ENCODE measurements at regions not wholly inside any gene's neighbourhood (a gene's known extent, or its start where the extent isn't known, plus 50 kb on each side); places are given as distances from the start of the nearest gene placed in this dataset.

GRCh38 chr7:106592282-106593027 lies 68.5 kb downstream of the CCDC71L start:
- Histone ChIP-seq H3K27me3 (replicated peaks; ENCODE audit: insufficient read depth, low read depth, low read length, poor library complexity) (no peaks in the 10 kb centered on the region), H3K4me3 (ENCODE audit: low read depth, low read length, poor library complexity, severe bottlenecking) (no peak overlapping the region), H3K36me3 (ENCODE audit: insufficient read depth, low read length, poor library complexity, severe bottlenecking) (no peaks in the 10 kb centered on the region), H3K27ac (ENCODE audit: low read depth, low read length, poor library complexity, severe bottlenecking) (no peak overlapping the region), H3K4me1 (ENCODE audit: insufficient read depth, low read length, poor library complexity, severe bottlenecking) (no peaks in the 10 kb centered on the region), H3K9me3 (ENCODE audit: low read depth, low read length, poor library complexity, severe bottlenecking) (no peaks in the 10 kb centered on the region)
- ChIA-PET CTCF (no interaction called here), POLR2A (ENCODE audit: low non-redundant PET) (no interaction called here)
- no TSS peak for BruUV-seq (replicated peaks)
- DNase-seq (ENCODE audit: low spot score), result no peak
- TF ChIP-seq CTCF (conservative IDR thresholded peaks at IDR 0.05; ENCODE audit: low read depth, low read length) (no peak), EZH2 (IDR thresholded peaks at IDR 0.05; ENCODE audit: borderline replicate concordance, low read depth, low read length, poor library complexity, severe bottlenecking) (no peak)
- intact Hi-C loops (cut with micrococcal nuclease; ENCODE audit: unreplicated experiment), result no loop called here

- ChIA-PET CTCF (no interaction called here), POLR2A (ENCODE audit: low non-redundant PET) (no interaction called here)
- BruUV-seq (replicated peaks), result no TSS peak
- no peaks in the 10 kb centered on the region for H3K4me1 ChIP-seq (ENCODE audit: insufficient read depth, low read length, poor library complexity, severe bottlenecking)
- intact Hi-C loops (cut with micrococcal nuclease; ENCODE audit: unreplicated experiment), result no loop called here
- TF ChIP-seq CTCF (conservative IDR thresholded peaks at IDR 0.05; ENCODE audit: low read depth, low read length) (no peak), EZH2 (IDR thresholded peaks at IDR 0.05; ENCODE audit: borderline replicate concordance, low read depth, low read length, poor library complexity, severe bottlenecking) (no peak)
- H3K27ac ChIP-seq (ENCODE audit: low read depth, low read length, poor library complexity, severe bottlenecking), result no peak overlapping the region
- no peaks in the 10 kb centered on the region for H3K9me3 ChIP-seq (ENCODE audit: low read depth, low read length, poor library complexity, severe bottlenecking)
- no peaks in the 10 kb centered on the region for H3K27me3 ChIP-seq (replicated peaks; ENCODE audit: insufficient read depth, low read depth, low read length, poor library complexity)
- no peaks in the 10 kb centered on the region for H3K36me3 ChIP-seq (ENCODE audit: insufficient read depth, low read length, poor library complexity, severe bottlenecking)
- no peak overlapping the region for H3K4me3 ChIP-seq (ENCODE audit: low read depth, low read length, poor library complexity, severe bottlenecking)
- no peak for DNase-seq (ENCODE audit: low spot score)
Observed at GRCh38 chr7:106591146-106591545, 69.8 kb downstream of the CCDC71L start.

GRCh38 chr7:106590209-106590816 lies 70.6 kb downstream of the CCDC71L start:
- Histone ChIP-seq H3K27me3 (replicated peaks; ENCODE audit: insufficient read depth, low read depth, low read length, poor library complexity) (no peaks in the 10 kb centered on the region), H3K27ac (ENCODE audit: low read depth, low read length, poor library complexity, severe bottlenecking) (no peak overlapping the region), H3K9me3 (ENCODE audit: low read depth, low read length, poor library complexity, severe bottlenecking) (no peaks in the 10 kb centered on the region), H3K36me3 (ENCODE audit: insufficient read depth, low read length, poor library complexity, severe bottlenecking) (no peaks in the 10 kb centered on the region), H3K4me1 (ENCODE audit: insufficient read depth, low read length, poor library complexity, severe bottlenecking) (no peaks in the 10 kb centered on the region), H3K4me3 (ENCODE audit: low read depth, low read length, poor library complexity, severe bottlenecking) (no peak overlapping the region)
- ChIA-PET POLR2A (ENCODE audit: low non-redundant PET) (no interaction called here), CTCF (no interaction called here)
- intact Hi-C loops (cut with micrococcal nuclease; ENCODE audit: unreplicated experiment), result no loop called here
- no TSS peak for BruUV-seq (replicated peaks)
- DNase-seq (ENCODE audit: low spot score), result no peak
- TF ChIP-seq EZH2 (IDR thresholded peaks at IDR 0.05; ENCODE audit: borderline replicate concordance, low read depth, low read length, poor library complexity, severe bottlenecking) (no peak), CTCF (conservative IDR thresholded peaks at IDR 0.05; ENCODE audit: low read depth, low read length) (no peak)

All from A673 (cell line).